ENCODE measurements at regions not wholly inside any gene's neighbourhood (a gene's known extent, or its start where the extent isn't known, plus 50 kb on each side); places are given as distances from the start of the nearest gene placed in this dataset.
"Not testable (repeated sequence)": the region's sequence is repeated elsewhere in the genome, so short reads cannot be mapped to it uniquely, and the experiment has no call there.

DNA sequence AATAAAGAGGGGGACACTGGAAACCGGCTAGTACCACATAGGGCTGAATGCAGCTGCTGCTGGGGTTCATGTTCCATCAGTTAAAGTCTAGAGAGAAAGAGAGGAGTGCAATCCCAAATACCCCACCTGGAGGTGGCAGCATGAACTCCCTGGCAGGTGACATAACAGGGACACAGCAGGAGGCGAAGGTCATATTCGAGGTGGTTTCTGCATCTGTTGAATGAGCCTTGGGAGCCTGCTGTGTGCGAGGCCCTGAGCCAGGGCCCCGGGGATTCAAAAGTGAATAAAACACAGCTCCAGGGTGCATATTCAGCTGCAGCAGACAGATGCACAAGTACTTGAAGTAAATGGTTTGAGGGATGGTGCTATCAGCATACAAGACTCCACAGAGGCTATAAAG lies 456.8 kb downstream of the SETD4 start:
- H3K27ac ChIP-seq: no peak overlapping the region
- TF ChIP-seq, protein P1, sequence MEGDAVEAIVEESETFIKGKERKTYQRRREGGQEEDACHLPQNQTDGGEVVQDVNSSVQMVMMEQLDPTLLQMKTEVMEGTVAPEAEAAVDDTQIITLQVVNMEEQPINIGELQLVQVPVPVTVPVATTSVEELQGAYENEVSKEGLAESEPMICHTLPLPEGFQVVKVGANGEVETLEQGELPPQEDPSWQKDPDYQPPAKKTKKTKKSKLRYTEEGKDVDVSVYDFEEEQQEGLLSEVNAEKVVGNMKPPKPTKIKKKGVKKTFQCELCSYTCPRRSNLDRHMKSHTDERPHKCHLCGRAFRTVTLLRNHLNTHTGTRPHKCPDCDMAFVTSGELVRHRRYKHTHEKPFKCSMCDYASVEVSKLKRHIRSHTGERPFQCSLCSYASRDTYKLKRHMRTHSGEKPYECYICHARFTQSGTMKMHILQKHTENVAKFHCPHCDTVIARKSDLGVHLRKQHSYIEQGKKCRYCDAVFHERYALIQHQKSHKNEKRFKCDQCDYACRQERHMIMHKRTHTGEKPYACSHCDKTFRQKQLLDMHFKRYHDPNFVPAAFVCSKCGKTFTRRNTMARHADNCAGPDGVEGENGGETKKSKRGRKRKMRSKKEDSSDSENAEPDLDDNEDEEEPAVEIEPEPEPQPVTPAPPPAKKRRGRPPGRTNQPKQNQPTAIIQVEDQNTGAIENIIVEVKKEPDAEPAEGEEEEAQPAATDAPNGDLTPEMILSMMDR (conservative IDR thresholded peaks at IDR 0.05): peak; percentile 8; the same call in 1 of the 2 replicates

DNA sequence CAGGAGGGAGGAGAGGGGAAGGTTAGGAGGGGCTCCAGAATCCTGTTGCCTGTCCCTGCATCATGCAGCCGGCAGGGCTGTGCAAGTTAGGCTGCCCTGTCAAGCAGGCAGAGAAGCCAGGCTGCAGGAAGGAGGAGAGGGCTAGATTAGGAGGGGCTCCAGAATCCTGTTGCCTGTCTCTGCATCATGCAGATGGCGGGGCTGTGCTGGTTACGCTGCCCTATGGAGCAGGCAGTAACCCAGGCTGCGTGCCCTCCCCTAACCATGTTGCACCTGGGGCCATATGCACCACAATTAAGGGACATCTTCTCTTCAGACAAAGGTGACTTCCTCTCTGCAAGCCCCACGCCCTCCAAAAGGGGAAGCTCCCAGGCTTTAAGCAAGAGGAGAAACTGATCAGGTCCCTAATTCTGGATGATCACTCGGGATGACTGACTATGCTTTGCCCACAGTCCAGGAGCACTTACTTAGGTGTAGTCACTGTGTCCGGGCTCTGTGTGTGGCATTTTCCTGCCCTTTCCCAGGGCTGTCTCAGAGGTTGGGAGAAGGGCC lies 457.4 kb downstream of the SETD4 start:
- H3K27ac ChIP-seq: no peak overlapping the region
- TF ChIP-seq, protein P1 (conservative IDR thresholded peaks at IDR 0.05): no peak

DNA sequence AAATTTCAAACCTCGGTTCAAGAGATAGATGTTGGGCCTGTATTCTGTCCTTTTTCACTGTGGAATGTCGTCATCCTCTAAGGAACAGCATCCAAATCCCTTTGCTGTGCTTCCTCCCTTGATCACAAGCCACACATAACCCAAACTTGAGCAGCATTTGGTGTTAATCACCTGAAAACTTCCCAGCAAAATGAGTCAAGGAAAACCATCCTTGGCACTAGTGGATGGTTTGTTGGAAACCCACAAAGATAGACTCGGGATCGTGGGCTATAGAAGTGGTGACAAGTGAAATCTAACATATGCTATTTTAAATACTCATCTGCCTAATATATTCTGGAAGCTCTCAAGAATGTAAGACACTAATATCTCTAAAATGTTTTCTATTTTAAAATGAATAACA lies 459.1 kb downstream of the SETD4 start:
- no peak overlapping the region for H3K27ac ChIP-seq
- TF ChIP-seq, protein P1 (conservative IDR thresholded peaks at IDR 0.05): no peak

DNA sequence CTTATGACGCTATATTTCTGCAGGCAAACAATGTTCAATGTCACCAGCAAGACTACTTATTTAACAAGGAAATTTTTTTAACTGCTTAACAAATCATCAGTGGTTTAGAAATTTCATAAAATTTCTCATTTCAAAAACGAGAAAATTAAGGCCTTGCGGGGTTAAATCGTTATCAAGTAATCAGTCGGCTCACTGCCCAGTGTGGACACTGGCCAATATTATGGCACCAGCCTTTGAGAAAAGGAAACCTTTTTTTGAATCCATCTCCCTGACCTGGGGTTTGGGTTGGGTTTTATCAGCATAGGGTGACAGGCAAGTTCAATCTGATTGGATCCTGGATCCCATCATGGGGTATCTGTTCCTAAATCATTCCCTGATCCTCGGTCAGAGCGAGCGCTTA lies 461.2 kb downstream of the SETD4 start:
- TF ChIP-seq, protein P1 (conservative IDR thresholded peaks at IDR 0.05): no peak
- no peak overlapping the region for H3K27ac ChIP-seq

DNA sequence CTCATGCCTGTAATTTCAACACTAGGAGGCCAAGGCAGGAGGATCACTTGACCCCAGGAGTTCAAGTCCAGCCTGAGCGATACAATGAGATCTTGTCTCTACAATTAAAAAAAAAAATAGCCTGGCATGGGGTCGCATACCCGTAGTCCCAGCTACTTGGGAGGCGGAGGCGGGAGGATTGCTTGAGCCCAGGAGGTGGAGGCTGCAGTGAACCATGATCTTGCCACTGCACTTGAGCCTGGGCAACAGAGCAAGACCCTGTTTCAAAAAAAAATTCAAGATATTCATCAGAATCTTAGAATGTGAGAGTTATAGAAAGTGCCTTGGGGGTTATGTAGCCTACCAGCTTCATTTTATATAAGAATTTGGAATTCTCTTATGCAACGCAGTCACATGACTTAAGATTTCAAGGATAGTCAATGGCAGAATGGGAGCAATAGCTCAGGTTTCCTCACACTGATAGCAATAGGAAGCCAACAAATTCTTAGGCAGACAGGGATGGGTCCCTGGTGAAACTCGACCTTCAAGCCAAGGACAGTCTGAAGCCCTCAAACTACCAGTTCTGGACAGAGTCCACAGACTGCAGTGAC lies 462.5 kb downstream of the SETD4 start:
- no peak overlapping the region for H3K27ac ChIP-seq
- TF ChIP-seq, protein P1 (conservative IDR thresholded peaks at IDR 0.05): no peak

DNA sequence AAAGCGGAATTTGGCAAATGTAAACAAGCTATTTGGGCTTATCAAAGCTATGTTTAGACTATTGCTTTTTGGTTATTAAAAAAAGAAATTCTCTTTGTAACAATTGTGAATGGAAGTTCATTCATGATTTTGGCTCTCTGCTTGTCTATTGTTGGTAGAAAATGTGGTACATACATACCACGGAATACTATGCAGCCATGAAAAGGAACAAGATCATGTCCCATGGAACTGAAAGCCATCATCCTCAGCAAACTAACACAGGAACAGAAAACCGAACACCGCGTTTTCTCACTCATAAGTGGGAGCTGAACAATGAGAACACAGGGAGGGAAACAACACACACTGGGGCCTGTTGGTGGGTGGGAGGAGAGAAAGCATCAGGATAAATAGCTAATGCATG lies 465.4 kb downstream of the SETD4 start:
- no peak overlapping the region for H3K27ac ChIP-seq
- TF ChIP-seq, protein P1 (conservative IDR thresholded peaks at IDR 0.05): no peak

DNA sequence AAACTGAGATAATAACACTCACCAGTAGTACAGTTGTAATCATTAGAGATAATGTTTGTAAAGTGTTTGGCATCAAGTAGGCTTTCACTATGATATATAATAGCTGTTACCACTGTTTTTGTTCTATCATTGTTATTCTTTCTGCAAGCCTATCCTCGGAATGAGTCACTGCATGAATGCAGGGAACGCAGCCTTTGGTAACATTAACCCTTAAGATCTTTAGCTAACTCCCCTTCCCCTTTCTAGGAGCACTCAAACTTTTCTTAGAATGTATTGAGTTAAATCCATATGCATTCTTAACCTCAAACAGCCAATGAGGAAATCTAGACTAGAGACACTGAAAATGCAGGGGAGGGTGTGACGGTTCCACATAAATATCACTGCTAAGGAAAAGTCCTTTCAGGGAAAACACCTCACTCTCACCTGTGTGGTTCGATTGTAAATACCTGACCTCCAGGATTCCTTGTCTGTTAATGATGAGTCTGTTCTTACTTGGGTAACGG lies 467.3 kb downstream of the SETD4 start:
- TF ChIP-seq, protein P1 (conservative IDR thresholded peaks at IDR 0.05): no peak
- H3K27ac ChIP-seq: no peak overlapping the region

DNA sequence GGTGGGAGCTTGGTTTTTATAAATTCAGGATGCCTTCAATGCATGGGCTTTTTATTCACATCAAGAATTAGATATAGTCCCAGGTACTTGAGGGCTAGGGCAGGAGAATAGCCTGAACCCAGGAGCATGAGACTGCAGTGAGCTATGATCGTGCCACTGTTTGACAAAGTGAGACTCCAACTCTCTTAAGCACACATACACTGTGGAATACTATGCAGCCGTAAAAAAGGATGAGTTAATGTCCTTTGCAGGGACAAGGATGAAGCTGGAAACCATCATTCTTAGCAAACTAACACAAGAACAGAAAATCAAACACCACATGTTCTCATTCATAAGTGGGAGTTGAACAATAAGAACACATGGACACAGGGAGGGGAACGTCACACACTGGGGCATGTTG lies 470.0 kb downstream of the SETD4 start:
- not testable (repeated sequence) for H3K27ac ChIP-seq

Measured in VCaP (cell line).